DND-41 (cell line): ENCODE measurements at regions not wholly inside any gene's neighbourhood (a gene's known extent, or its start where the extent isn't known, plus 50 kb on each side); places are given as distances from the start of the nearest gene placed in this dataset.

Source experiments
- CTCF ChIP-seq: IDR thresholded peaks from 2 replicates; pipeline ENCODE4 v1.5.1; 2012; ENCODE audit warnings: borderline replicate concordance, low read length, moderate library complexity, mild to moderate bottlenecking; ENCODE audit not compliant: poor library complexity, severe bottlenecking; ENCODE audit errors: extremely low read depth
- EZH2 ChIP-seq: IDR thresholded peaks from 3 replicates; pipeline ENCODE4 v1.6.1; 2012; ENCODE audit warnings: borderline replicate concordance, low read depth, mild to moderate bottlenecking, moderate library complexity, low read length, inconsistent platforms; ENCODE audit not compliant: severe bottlenecking

DNA sequence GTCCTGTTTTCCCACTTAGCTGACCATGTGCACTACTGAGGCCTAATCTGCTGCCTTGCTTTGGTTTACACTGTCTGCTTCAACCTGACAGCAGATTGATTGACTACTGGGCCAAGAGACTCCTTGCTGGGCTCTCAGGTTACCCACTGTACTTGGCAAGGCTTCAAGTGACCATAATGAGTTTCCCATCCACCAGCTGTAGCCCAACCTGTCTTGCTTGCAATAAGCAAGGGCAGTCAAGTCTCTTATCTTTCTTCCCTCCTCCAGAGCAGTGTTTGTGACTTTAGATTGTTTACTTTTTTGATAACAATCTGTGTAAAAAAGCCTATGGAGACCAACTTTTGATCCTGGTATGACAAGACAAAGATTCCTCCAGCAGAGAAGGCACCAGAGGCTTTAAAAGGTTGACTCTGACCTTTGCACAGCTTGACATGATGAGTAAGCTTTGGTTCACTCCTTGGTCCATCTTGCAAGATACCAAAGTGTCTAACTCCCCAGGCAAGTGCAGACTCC lies 912.3 kb upstream of the SEMA6A start:
- TF ChIP-seq EZH2: no peak
- TF ChIP-seq CTCF: no peak
